ENCODE measurements at regions not wholly inside any gene's neighbourhood (a gene's known extent, or its start where the extent isn't known, plus 50 kb on each side); places are given as distances from the start of the nearest gene placed in this dataset.
A peak's percentile ranks its signal among the peaks of the same experiment; 100 is the strongest.

GRCh38 chr21:15441060-15441493, 288.7 kb upstream of the USP25 start:
- Histone ChIP-seq H3K9ac (ENCODE audit: low read length) (no peak overlapping the region), H3K9me3 (ENCODE audit: insufficient read depth, low read depth, low read length) (no peaks in the 10 kb centered on the region), H3K36me3 (ENCODE audit: control insufficient read depth in 1 of 2, insufficient read depth in 2 of 2, low read length in 2 of 2) (no peaks in the 10 kb centered on the region), H2BK5ac (ENCODE audit: low read depth, low read length, poor library complexity) (no peak overlapping the region), H4K91ac (ENCODE audit: low read depth, low read length) (no peak overlapping the region), H2BK120ac (ENCODE audit: insufficient read depth, low read length, poor library complexity) (no peak overlapping the region), H3K27me3 (ENCODE audit: insufficient read depth, low read length) (no peaks in the 10 kb centered on the region), H3K27ac (ENCODE audit: low read depth, low read length) (no peak overlapping the region), H3K4me3 (ENCODE audit: low read depth, low read length) (no peak overlapping the region), H4K8ac (ENCODE audit: low read depth, low read length) (no peak overlapping the region), H3K14ac (ENCODE audit: low read length) (no peak overlapping the region), H2BK12ac (ENCODE audit: low read length) (no peak overlapping the region), H2AFZ (ENCODE audit: insufficient read depth, low read length, poor library complexity) (no peak overlapping the region), H3K18ac (ENCODE audit: low read length) (no peak overlapping the region), H3K23ac (ENCODE audit: low read length) (no peak overlapping the region), H3K4me2 (ENCODE audit: low read length) (no peak overlapping the region), H2AK5ac (ENCODE audit: low read length) (no peak overlapping the region), H3K79me1 (ENCODE audit: low read length) (peaks cover 4% of the 10 kb centered on the region), H3K4me1 (ENCODE audit: control insufficient read depth in 1 of 2, insufficient read depth in 2 of 2, low read length in 2 of 2) (peaks cover 5 to 9% of the 10 kb centered on the region in 2 experiments), H3K79me2 (ENCODE audit: control insufficient read depth, insufficient read depth, low read length, poor library complexity) (no peaks in the 10 kb centered on the region), H3K4ac (ENCODE audit: low read depth, low read length) (no peak overlapping the region), H4K12ac (ENCODE audit: low read depth, low read length) (no peak overlapping the region)
- WGBS (ENCODE audit: extremely low coverage, insufficient coverage, insufficient read length), result no CpG with 5 or more reads among the region's 3 CpGs
- DNase-seq, result no peak

GRCh38 chr21:15441992-15442391, 287.8 kb upstream of the USP25 start:
- Histone ChIP-seq H3K23ac (ENCODE audit: low read length) (no peak overlapping the region), H3K36me3 (ENCODE audit: control insufficient read depth in 1 of 2, insufficient read depth in 2 of 2, low read length in 2 of 2) (no peaks in the 10 kb centered on the region), H2AK5ac (ENCODE audit: low read length) (no peak overlapping the region), H2BK120ac (ENCODE audit: insufficient read depth, low read length, poor library complexity) (no peak overlapping the region), H3K27ac (ENCODE audit: low read depth, low read length) (no peak overlapping the region), H3K4me1 (ENCODE audit: control insufficient read depth in 1 of 2, insufficient read depth in 2 of 2, low read length in 2 of 2) (peaks cover 5 to 9% of the 10 kb centered on the region in 2 experiments), H2BK5ac (ENCODE audit: low read depth, low read length, poor library complexity) (no peak overlapping the region), H4K91ac (ENCODE audit: low read depth, low read length) (no peak overlapping the region), H3K27me3 (ENCODE audit: insufficient read depth, low read length) (no peaks in the 10 kb centered on the region), H3K9ac (ENCODE audit: low read length) (no peak overlapping the region), H3K4me3 (ENCODE audit: low read depth, low read length) (no peak overlapping the region), H3K9me3 (ENCODE audit: insufficient read depth, low read depth, low read length) (no peaks in the 10 kb centered on the region), H2AFZ (ENCODE audit: insufficient read depth, low read length, poor library complexity) (no peak overlapping the region), H3K14ac (ENCODE audit: low read length) (no peak overlapping the region), H3K79me2 (ENCODE audit: control insufficient read depth, insufficient read depth, low read length, poor library complexity) (no peaks in the 10 kb centered on the region), H3K4ac (ENCODE audit: low read depth, low read length) (no peak overlapping the region), H3K18ac (ENCODE audit: low read length) (no peak overlapping the region), H3K79me1 (ENCODE audit: low read length) (peaks cover 7% of the 10 kb centered on the region), H2BK12ac (ENCODE audit: low read length) (no peak overlapping the region), H4K12ac (ENCODE audit: low read depth, low read length) (no peak overlapping the region), H3K4me2 (ENCODE audit: low read length) (no peak overlapping the region), H4K8ac (ENCODE audit: low read depth, low read length) (no peak overlapping the region)
- DNase-seq, result no peak

- H3K27ac ChIP-seq (ENCODE audit: low read depth, low read length), result peak overlapping the region; percentile 10
- no peaks in the 10 kb centered on the region for H3K27me3 ChIP-seq (ENCODE audit: insufficient read depth, low read length)
- peak overlapping the region; percentile 39 for H2AK5ac ChIP-seq (ENCODE audit: low read length)
- H2AFZ ChIP-seq (ENCODE audit: insufficient read depth, low read length, poor library complexity), result no peak overlapping the region
- no peak overlapping the region for H3K14ac ChIP-seq (ENCODE audit: low read length)
- H3K23ac ChIP-seq (ENCODE audit: low read length), result no peak overlapping the region
- no peak overlapping the region for H4K12ac ChIP-seq (ENCODE audit: low read depth, low read length)
- H3K4me2 ChIP-seq (ENCODE audit: low read length), result no peak overlapping the region
- H3K4me3 ChIP-seq (ENCODE audit: low read depth, low read length), result no peak overlapping the region
- H4K8ac ChIP-seq (ENCODE audit: low read depth, low read length), result no peak overlapping the region
- no peaks in the 10 kb centered on the region for H3K79me2 ChIP-seq (ENCODE audit: control insufficient read depth, insufficient read depth, low read length, poor library complexity)
- peaks cover 7% of the 10 kb centered on the region for H3K79me1 ChIP-seq (ENCODE audit: low read length)
- no peak overlapping the region for H3K9ac ChIP-seq (ENCODE audit: low read length)
- H3K9me3 ChIP-seq (ENCODE audit: insufficient read depth, low read depth, low read length), result no peaks in the 10 kb centered on the region
- H3K4me1 ChIP-seq (ENCODE audit: control insufficient read depth in 1 of 2, insufficient read depth in 2 of 2, low read length in 2 of 2), result peaks cover 5 to 9% of the 10 kb centered on the region in 2 experiments
- H4K91ac ChIP-seq (ENCODE audit: low read depth, low read length), result peak overlapping the region; percentile 50
- peak overlapping the region; percentile 75 for H2BK120ac ChIP-seq (ENCODE audit: insufficient read depth, low read length, poor library complexity)
- H3K18ac ChIP-seq (ENCODE audit: low read length), result peak overlapping the region; percentile 37
- H2BK12ac ChIP-seq (ENCODE audit: low read length), result no peak overlapping the region
- no CpG with 5 or more reads among the region's 6 CpGs for WGBS (ENCODE audit: extremely low coverage, insufficient coverage, insufficient read length)
- H3K36me3 ChIP-seq (ENCODE audit: control insufficient read depth in 1 of 2, insufficient read depth in 2 of 2, low read length in 2 of 2), result no peaks in the 10 kb centered on the region
- DNase-seq, result no peak
- H3K4ac ChIP-seq (ENCODE audit: low read depth, low read length), result no peak overlapping the region
- H2BK5ac ChIP-seq (ENCODE audit: low read depth, low read length, poor library complexity), result peak overlapping the region; percentile 9
Measured at GRCh38 chr21:15442743-15443469, 286.9 kb upstream of the USP25 start.

GRCh38 chr21:15443740-15444117, 286.1 kb upstream of the USP25 start:
- Histone ChIP-seq H4K8ac (ENCODE audit: low read depth, low read length) (no peak overlapping the region), H3K27me3 (ENCODE audit: insufficient read depth, low read length) (no peaks in the 10 kb centered on the region), H2BK12ac (ENCODE audit: low read length) (no peak overlapping the region), H3K27ac (ENCODE audit: low read depth, low read length) (no peak overlapping the region), H3K9ac (ENCODE audit: low read length) (no peak overlapping the region), H3K23ac (ENCODE audit: low read length) (no peak overlapping the region), H2BK120ac (ENCODE audit: insufficient read depth, low read length, poor library complexity) (no peak overlapping the region), H2BK5ac (ENCODE audit: low read depth, low read length, poor library complexity) (no peak overlapping the region), H3K18ac (ENCODE audit: low read length) (no peak overlapping the region), H3K36me3 (ENCODE audit: control insufficient read depth in 1 of 2, insufficient read depth in 2 of 2, low read length in 2 of 2) (no peaks in the 10 kb centered on the region), H4K12ac (ENCODE audit: low read depth, low read length) (no peak overlapping the region), H2AFZ (ENCODE audit: insufficient read depth, low read length, poor library complexity) (no peak overlapping the region), H3K4ac (ENCODE audit: low read depth, low read length) (no peak overlapping the region), H2AK5ac (ENCODE audit: low read length) (no peak overlapping the region), H3K79me1 (ENCODE audit: low read length) (peaks cover 7% of the 10 kb centered on the region), H3K4me2 (ENCODE audit: low read length) (no peak overlapping the region), H3K14ac (ENCODE audit: low read length) (no peak overlapping the region), H4K91ac (ENCODE audit: low read depth, low read length) (no peak overlapping the region), H3K79me2 (ENCODE audit: control insufficient read depth, insufficient read depth, low read length, poor library complexity) (no peaks in the 10 kb centered on the region), H3K4me3 (ENCODE audit: low read depth, low read length) (no peak overlapping the region), H3K4me1 (ENCODE audit: control insufficient read depth in 1 of 2, insufficient read depth in 2 of 2, low read length in 2 of 2) (peaks cover 5 to 9% of the 10 kb centered on the region in 2 experiments), H3K9me3 (ENCODE audit: insufficient read depth, low read depth, low read length) (no peaks in the 10 kb centered on the region)
- DNase-seq, result no peak
- no CpG with 5 or more reads among the region's 2 CpGs for WGBS (ENCODE audit: extremely low coverage, insufficient coverage, insufficient read length)

Data from trophoblast cell (in vitro differentiated cells and primary cell).